ENCODE measurements at regions not wholly inside any gene's neighbourhood (a gene's known extent, or its start where the extent isn't known, plus 50 kb on each side); places are given as distances from the start of the nearest gene placed in this dataset.
A peak's percentile ranks its signal among the peaks of the same experiment; 100 is the strongest.
"Not testable (repeated sequence)": the region's sequence is repeated elsewhere in the genome, so short reads cannot be mapped to it uniquely, and the experiment has no call there.

DNA sequence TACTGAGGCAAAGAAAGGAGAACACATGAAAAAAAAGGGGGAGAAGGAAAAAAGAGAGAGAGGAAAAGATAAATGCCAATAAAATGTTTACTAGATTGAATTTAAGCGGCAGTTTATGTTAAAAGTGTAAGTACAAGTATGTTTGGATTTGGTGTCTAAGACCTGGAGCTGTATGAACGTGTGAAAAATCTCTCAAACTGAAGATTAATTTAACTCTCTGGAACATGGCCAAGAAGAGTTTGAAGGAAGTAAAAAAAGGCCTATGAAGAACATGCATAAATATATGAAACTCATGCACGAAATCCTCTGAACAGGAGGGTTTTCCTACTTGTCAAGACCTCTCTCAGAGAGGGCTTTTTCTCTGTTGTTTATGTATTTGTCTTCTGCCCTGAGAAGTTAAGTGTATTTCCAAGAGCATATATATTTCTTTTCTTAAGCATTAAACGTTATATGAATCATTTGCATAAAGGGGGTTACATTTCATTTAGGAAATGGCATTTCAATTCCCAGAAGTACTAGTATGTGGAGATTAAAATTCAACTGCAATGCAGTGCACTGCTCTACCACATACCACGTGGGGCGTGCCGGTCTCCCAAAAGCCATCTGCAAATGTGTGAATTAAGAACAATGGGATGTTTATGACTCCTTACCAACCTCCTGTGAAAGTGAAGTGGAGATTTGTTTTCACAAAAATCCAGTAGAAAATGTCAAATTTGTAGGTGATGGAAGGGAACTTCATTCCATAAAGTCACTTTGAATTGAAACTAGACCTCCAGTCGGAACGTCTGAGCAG is 281.1 kb upstream of the TRIB2 start:
- no peak for DNase-seq

- DNase-seq = no peak
Measured at GRCh38 chr2:12436483-12436882, 280.3 kb upstream of the TRIB2 start.

DNA sequence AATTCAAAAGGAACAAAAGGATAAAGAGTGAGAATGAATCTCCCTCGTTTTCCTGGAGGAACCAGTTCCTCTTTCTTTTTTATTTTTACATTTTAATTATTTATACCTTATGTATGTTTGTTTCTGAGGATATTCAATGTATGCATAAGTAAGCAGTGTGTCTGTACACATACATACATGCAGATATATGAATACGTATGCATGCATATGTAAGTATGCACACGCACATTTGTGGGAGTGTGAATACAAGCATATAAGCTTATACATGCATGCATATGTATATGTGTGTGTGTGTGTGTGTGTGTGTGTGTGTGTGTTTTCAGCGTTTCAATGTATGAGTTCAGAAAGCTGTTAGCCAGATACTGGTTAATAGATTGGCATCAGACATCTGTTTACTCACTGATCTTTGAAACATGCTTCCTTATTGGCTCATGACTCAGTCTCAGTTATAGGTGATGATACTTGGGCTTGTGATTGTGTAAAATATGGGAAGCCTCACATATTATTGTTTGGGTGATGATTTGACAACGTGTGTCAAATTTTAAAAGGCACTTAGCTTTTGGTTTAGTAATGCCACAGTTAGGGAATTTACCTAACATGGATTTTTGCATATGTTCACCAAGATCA is 279.7 kb upstream of the TRIB2 start:
- no peak for DNase-seq

- no peak for DNase-seq
Measured at GRCh38 chr2:12440731-12441130, 276.0 kb upstream of the TRIB2 start.

GRCh38 chr2:12441750-12442475 is 274.8 kb upstream of the TRIB2 start:
- no peak for DNase-seq

DNA sequence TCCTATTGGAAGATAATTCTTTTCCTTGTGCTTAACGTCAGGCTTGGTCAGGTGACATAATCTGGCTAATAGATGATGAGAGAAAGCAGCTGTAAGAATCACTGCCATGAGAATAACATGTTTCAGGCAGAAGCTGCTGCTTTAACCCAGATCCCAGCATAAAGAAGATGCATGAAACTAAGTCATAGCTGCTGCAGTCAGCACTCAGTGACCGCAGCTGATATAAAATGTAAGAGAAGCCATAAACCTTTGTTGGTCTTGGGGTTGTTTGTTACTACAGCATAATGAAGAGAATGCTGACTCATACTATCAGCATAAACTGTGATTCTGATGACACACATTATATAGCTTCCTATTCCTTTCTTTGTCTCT is 274.3 kb upstream of the TRIB2 start:
- DNase-seq = no peak

DNA sequence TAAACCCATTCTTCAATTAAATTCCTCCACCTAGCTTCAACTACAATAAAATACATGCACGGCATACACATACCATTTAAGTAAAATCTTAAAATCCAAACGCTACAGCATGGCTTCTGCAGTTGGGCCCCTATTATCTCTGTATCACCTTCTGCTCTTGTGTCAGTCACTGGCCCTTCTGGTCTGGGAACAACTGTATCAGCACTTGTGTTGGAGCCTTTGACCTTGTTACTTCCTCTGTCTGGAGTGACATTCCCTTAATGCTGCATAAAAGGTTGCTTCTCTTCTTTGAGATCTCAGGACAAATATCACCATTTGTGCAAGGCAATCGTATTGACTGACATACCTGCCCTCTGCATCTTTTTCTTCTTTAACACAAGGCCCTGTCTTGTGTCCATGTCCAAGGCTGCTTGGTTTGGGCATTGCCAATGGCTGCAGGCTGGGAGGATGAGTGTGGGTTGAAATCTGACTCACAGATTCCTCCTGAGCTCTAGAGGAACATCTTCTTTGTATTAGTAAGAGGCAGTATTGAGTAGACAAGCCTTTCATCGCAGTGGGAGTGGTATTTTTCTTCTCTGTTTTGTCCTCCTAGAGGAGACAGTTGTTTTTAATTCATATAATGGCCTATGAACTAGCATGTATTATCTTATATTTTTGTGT is 267.8 kb upstream of the TRIB2 start:
- DNase-seq = no peak

GRCh38 chr2:12451726-12452125 is 265.0 kb upstream of the TRIB2 start:
- DNase-seq = no peak

GRCh38 chr2:12452185-12452584 is 264.6 kb upstream of the TRIB2 start:
- DNase-seq = no peak

DNA sequence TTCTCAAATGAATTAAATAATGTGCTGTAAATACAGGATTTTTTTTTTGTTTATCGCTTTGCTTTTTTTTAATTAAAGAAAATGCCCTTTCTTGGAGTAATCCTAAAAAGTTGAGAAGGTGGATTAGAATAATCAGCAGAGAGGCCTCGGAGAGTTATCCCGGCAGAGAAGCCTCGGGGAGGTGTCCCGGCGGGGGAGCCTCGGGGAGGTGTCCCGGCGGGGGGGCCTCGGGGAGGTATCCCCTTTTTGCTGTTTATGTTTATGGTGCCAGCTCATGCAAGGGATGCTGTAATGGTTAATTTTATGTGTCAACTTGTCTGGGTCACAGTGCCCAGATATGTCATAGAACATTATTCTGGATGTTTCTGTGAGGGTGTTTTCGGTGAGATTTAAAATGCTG is 263.0 kb upstream of the TRIB2 start:
- no peak for DNase-seq

DNA sequence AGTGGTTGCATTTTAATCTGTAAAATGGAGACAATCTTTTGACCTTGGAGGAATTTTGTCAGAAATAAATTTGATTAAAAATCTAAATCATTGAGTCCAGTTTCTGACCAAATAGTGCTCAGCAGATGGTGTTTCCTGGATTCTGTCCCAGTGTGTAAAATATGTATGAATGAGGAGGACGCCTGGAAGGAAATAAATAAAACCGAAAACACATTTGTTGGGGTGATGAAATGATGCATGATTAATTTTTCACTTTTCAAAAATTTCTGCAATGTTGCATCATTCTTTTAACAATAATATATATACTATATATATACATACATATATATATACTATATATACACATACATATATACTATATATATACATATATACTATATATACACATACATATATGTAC is 261.1 kb upstream of the TRIB2 start:
- peak; percentile 3 for DNase-seq

- peak; percentile 9 for DNase-seq
Measured at GRCh38 chr2:12456293-12457106, 260.2 kb upstream of the TRIB2 start.

- no peak for DNase-seq
Measured at GRCh38 chr2:12457831-12458230, 258.9 kb upstream of the TRIB2 start.

DNA sequence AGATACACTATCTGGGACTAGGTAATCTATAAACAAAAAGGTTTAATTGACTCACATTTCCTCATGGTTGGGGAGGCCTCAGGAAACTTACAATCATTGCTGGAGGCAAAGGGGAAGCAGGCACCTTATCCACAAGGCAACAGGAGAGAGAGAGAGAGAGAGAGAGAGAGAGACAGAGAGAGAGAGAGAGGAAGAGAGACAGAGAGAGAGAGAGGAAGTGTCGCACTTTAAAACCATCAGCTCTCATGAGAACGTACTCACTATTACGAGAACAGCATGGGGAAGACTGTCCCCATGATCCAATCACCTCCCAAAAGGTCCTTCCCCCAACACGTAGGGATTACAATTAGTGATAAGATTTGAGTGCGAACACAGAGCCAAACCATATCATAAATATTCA is 253.5 kb upstream of the TRIB2 start:
- DNase-seq = no peak

- no peak for DNase-seq
Measured at GRCh38 chr2:12465631-12466135, 251.1 kb upstream of the TRIB2 start.

- DNase-seq = no peak
Measured at GRCh38 chr2:12467303-12467702, 249.4 kb upstream of the TRIB2 start.

DNA sequence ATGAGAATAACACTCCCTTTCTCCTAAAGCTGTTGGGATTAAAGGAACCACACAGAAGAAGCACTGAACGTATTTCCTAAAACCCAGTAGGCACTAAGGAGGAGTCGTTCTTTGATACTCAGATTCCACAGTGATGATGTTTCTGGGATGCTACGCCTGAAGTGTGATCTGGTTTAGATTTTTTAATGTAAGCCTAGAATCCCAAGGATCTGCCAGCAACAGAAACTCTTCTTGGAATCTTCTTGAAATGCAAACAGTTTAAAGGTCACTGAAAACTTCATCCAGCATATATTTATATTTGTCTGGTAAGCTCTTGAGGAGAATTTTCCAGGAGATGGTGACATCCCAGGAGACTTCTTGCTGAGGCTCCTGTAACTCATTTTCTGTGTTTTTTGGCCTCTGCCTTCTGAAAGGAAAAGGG is 247.6 kb upstream of the TRIB2 start:
- no peak for DNase-seq

DNA sequence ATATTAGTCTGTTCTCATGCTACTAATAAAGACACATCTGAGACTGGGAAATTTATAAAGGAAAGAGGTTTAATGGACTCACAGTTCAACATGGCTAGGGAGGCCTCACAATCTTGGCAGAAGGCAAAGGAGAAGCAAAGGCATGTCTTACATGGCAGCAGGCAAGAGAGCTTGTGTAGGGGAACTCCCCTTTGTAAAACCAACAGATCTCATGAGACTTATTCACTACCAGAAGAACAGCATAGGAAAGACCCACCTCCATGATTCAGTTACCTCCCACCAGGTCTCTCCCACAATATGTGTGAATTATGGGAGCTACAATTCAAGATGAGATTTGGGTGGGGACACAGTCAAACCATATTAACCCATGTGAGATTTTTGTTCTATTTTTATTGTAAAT is 244.5 kb upstream of the TRIB2 start:
- DNase-seq = not testable (repeated sequence)

GRCh38 chr2:12478151-12479064 is 238.3 kb upstream of the TRIB2 start:
- DNase-seq = no peak

- DNase-seq = no peak
Measured at GRCh38 chr2:12479065-12479601, 237.6 kb upstream of the TRIB2 start.

DNA sequence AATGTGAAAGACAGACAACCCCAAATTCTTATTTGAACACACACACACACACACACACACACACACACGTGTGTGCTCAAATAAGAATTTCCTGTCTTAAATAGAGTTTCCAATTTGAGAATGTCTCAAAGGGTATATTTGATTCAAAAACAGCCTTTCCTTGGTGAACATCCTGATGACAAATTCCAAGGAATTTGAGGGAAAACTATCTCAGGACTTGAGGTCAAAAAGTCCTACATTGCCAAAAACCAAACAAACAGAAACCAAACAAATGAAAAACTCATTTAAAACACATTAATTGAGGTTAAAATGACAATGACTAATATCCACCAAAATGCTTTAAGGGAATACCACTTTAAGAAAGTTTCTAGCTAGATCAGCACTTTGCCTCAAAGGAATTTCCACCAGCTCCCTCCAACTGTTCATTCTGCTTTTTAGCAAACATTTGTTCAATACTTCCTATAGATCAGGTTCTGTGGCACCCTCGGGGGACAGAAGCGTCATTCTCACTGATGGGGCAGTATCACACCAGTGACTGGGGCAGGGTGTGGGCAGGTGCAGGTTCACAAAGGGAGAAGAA is 232.1 kb upstream of the TRIB2 start:
- DNase-seq = no peak
